ENCODE measurements at regions not wholly inside any gene's neighbourhood (a gene's known extent, or its start where the extent isn't known, plus 50 kb on each side); places are given as distances from the start of the nearest gene placed in this dataset.

- DNase-seq (ENCODE audit: low read depth), result no peak
- H3K4me3 ChIP-seq (ENCODE audit: low read depth, low read length), result no peak overlapping the region
- no peak for TF ChIP-seq CTCF (IDR thresholded peaks at IDR 0.05; ENCODE audit: insufficient read depth, low read length)
These were observed 104.9 kb upstream of the YPEL5 start for GRCh38 chr2:30041884-30042283.

- no peak overlapping the region for H3K4me3 ChIP-seq (ENCODE audit: low read depth, low read length)
- no peak for TF ChIP-seq CTCF (IDR thresholded peaks at IDR 0.05; ENCODE audit: insufficient read depth, low read length)
- no peak for DNase-seq (ENCODE audit: low read depth)
These were observed 100.4 kb upstream of the YPEL5 start for GRCh38 chr2:30046396-30046795.

GRCh38 chr2:30046979-30047378, 99.8 kb upstream of the YPEL5 start:
- no peak for DNase-seq (ENCODE audit: low read depth)
- no peak overlapping the region for H3K4me3 ChIP-seq (ENCODE audit: low read depth, low read length)
- no peak for TF ChIP-seq CTCF (IDR thresholded peaks at IDR 0.05; ENCODE audit: insufficient read depth, low read length)

GRCh38 chr2:30048636-30049175, 98.1 kb upstream of the YPEL5 start:
- no peak for DNase-seq (ENCODE audit: low read depth)
- no peak overlapping the region for H3K4me3 ChIP-seq (ENCODE audit: low read depth, low read length)
- no peak for TF ChIP-seq CTCF (IDR thresholded peaks at IDR 0.05; ENCODE audit: insufficient read depth, low read length)

- DNase-seq (ENCODE audit: low read depth), result no peak
- no peak overlapping the region for H3K4me3 ChIP-seq (ENCODE audit: low read depth, low read length)
- TF ChIP-seq CTCF (IDR thresholded peaks at IDR 0.05; ENCODE audit: insufficient read depth, low read length), result no peak
These were observed 91.3 kb upstream of the YPEL5 start for GRCh38 chr2:30055548-30055947.

- H3K4me3 ChIP-seq (ENCODE audit: low read depth, low read length), result no peak overlapping the region
- no peak for TF ChIP-seq CTCF (IDR thresholded peaks at IDR 0.05; ENCODE audit: insufficient read depth, low read length)
- no peak for DNase-seq (ENCODE audit: low read depth)
These were observed 86.2 kb upstream of the YPEL5 start for GRCh38 chr2:30060562-30060961.

GRCh38 chr2:30068067-30068466, 78.7 kb upstream of the YPEL5 start:
- H3K4me3 ChIP-seq (ENCODE audit: low read depth, low read length), result no peak overlapping the region
- DNase-seq (ENCODE audit: low read depth), result no peak
- TF ChIP-seq CTCF (IDR thresholded peaks at IDR 0.05; ENCODE audit: insufficient read depth, low read length), result no peak
